GM18507 (cell line): ENCODE measurements at regions not wholly inside any gene's neighbourhood (a gene's known extent, or its start where the extent isn't known, plus 50 kb on each side); places are given as distances from the start of the nearest gene placed in this dataset.

Experiments used
- DNase-seq: peaks from one replicate; pipeline ENCODE4 v3.0.0; 2011; ENCODE audit warnings: low read depth; ENCODE audit not compliant: insufficient read length; ENCODE audit errors: extremely low spot score
- FAIRE-seq: peaks from 2 replicates; lab custom pipeline; 2011; peaks lifted over from hg19 to GRCh38; lab: Jason Lieb, UNC

GRCh38 chr9:90301277-90301653 lies 341.4 kb downstream of the DIRAS2 start:
- no peak for DNase-seq
- no peak for FAIRE-seq

DNA sequence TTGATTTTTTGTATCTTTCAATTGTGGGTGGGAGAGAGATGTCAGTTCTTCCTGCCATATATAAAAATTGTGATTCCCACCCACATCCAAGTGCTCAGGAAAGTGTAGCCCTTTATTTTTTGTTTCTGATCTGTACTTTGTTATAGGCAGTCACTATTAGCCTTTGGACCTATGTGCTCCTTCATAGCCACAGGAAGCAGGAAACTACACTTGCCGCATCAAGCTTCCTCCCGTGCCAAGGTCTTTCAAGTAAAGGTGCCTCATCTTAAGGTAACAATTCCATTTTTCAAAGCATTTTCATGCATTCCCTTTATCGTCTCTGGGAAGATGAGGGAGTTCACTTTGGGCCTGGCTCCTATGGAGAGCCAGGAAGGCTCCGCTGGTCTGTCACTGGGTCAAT lies 339.0 kb downstream of the DIRAS2 start:
- FAIRE-seq (no peak), DNase-seq (no peak)

GRCh38 chr9:90306158-90306557 lies 336.5 kb downstream of the DIRAS2 start:
- DNase-seq (no peak), FAIRE-seq (no peak)

DNA sequence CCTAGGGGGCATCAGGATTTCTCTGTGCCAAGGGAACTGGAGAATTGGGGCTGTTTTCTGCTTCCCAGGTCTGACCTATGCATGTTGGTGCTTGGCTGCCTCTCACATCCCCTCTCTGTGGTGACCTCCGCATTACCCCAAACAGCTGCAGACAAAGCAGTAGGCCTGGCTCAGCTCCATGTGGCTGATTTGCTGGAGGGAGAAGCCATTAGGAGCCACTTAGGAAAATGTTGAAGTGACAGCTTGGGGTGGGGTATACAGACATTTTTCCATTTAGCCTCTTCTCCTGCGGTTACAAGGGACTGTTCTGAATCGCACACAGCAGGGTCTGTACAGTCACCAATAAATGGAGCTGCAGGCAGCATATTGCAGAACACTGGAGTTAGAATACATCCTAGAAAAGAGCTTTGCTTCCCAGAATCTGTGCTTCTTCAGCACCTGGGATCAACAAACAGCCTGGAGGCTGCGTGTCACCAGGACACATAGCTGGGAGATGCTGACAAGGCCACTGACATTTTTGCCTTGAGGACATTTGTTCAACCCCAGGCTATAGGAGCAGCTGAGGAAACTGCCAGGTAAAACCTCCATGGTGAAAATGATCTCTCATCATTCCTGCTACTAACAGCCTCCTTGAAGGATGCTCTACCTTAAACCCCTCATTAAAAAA lies 335.3 kb downstream of the DIRAS2 start:
- DNase-seq, result no peak
- no peak for FAIRE-seq

DNA sequence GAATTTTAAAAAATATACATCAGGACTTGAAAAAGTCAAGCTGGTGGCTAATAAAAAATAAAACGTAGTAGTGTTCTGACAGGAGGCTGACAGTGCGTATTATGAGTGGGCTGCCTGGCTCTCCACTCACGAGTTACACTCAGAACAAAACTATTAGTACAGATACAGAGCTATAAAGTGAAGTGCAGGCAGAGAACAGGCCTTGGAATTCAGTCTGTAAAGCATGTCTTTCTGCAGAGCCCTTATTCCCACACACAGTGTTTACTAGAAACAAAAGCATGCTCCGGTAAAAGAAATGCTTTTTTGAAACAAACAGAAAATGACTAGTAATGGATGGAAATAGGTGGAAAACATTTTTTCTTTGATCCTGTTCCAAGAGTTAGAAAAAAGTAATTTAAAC lies 334.7 kb downstream of the DIRAS2 start:
- no peak for DNase-seq
- FAIRE-seq, result no peak

DNA sequence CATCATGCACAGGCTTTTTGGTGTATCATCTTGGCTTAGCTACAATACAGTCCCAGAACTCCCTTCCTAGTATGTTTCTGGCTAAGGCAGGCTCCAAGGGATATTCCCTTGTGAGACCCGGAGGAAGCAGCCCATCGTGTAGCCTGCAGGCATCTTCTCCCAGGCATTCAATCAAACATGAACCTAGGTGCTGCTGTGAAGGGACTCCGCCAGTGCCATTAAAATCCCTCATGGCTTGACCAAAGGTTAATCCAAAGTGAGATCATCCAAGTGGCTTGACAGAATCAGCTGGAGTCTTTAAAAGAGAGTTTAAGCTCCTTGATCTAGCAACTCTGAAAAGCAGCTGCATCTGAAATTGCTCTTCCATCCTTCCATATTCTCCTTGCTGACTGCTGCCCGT lies 333.9 kb downstream of the DIRAS2 start:
- no peak for FAIRE-seq
- no peak for DNase-seq

DNA sequence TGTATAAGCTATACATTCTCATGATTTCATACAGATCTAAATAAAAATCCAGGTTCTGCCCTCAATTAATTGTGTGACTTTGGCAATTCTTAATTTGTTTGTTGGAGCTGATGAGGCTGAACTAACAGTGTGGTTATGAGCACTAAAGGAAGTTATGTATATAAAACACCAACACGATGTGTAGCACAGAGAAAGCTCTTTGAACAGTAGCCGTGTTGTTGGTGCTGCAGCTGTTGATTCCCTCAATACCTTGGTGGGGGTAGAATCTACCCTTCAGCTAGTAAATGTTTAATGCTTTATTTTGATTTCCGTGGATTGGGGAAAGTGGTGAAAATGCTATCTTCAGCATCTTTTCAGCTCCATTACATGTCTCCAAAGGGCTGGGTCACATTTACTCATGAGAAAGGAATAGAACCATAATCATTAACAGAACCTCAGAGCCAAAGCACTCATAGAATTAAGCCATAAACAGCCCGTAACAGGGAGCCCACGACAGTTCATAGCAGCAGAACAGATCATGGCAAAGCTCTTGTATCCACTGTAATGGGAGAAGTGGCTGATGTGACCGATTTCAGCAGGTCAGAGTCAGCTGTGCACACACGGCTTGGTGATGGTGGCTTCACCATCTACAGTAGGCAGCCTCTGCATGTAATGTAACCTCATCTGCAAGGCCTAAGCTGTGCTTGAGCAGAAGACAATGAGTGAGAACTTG lies 332.7 kb downstream of the DIRAS2 start:
- no peak for FAIRE-seq
- no peak for DNase-seq

GRCh38 chr9:90310521-90310876 lies 332.1 kb downstream of the DIRAS2 start:
- DNase-seq, result no peak
- FAIRE-seq, result no peak

- DNase-seq, result no peak
- FAIRE-seq, result no peak
These were observed 330.8 kb downstream of the DIRAS2 start for GRCh38 chr9:90311811-90312210.

GRCh38 chr9:90322296-90322695 lies 320.3 kb downstream of the DIRAS2 start:
- no peak for DNase-seq
- no peak for FAIRE-seq

GRCh38 chr9:90325913-90326653 lies 316.5 kb downstream of the DIRAS2 start:
- DNase-seq, result no peak
- no peak for FAIRE-seq

DNA sequence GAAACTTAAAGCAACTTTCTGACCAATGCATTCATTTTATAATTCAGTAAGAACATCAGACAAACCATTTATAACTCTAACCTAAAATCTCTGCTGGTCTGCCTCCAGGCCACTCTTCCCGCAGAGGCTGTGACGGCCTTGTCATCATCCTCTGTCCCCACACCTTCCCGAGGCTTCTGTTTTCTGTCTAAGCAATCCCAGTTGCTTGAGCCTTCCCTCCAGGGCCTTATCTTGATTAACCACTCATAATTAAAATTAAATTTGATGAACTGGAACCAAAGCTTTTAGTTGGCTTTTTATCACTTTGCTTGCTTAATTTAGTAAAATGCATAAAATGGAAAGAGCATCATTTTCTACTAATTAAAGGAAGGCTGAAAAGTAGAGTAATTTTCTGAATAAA lies 312.4 kb downstream of the DIRAS2 start:
- DNase-seq (no peak), FAIRE-seq (no peak)

DNA sequence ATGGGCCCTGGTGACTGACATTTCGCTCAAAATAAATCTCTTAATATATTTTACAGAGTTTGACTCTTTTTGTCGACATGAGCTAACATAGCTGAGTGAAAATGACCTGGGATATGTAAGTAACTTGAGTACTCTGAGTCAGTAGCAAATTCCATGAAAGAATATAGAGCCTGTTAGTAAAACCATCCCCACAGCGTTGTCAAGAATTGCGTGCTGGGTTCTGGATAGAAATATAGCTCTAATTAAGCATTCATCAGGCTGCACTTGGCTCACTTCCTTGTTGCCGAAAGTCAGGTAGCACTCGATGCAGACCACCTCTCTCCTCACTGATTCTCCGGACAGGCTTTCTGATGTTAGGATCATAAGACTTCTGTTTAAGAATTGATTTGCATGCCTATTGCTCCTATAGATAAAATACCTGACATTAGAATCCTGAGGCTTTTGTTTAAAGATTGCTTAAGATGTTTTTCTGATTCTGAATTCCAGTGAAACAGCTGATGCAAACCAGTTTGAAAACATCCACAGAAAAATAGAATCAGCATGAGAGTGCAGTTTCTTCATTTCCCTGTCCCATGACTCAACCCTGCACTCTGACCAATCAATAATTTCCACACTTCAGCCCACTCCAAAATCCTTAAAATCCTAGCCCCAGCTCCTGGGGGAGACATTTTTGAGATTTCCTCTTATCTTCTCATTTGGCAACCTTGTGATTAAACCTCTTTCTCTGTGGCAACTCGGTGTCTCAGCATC lies 310.6 kb downstream of the DIRAS2 start:
- FAIRE-seq, result no peak
- DNase-seq, result no peak

DNA sequence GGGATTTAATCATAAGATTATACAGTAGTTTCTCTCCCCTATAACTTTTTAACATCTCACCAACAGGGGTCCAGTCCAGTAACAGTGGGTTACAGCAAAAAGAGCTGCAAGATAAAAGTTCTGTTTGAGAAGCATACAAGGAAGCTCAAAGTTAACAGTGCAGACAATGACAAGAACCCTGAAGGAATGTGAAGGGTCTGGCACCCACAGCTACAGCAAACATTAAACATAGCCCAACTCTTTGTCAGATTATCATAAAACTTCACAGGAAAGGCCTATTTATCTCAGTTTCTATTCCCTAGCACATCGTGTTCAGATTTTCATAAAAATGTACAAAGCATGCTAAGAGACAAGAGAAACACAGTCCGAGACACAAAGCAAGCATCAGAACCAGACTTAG lies 309.4 kb downstream of the DIRAS2 start:
- DNase-seq (no peak), FAIRE-seq (no peak)

- FAIRE-seq (no peak), DNase-seq (no peak)
These were observed 302.2 kb downstream of the DIRAS2 start for GRCh38 chr9:90340421-90340820.

DNA sequence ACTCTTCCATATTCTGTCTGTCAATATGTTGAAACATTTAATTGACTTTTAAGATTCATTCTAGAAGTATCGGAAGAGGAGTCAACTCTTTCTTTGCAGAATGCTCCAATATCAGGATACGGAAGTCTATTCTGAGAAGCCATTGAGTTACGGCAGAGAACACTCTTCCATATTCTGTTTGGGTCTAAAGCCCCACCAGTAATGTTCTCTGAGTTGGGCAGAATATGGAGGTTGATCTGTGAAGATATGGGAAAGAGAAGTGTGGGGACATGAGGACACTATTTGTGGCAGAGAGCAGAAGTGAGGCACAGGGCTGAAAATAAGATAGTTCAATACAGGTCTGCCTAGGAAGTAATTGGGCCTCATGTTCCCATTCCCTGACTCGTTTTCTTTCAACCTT lies 300.0 kb downstream of the DIRAS2 start:
- no peak for DNase-seq
- no peak for FAIRE-seq

DNA sequence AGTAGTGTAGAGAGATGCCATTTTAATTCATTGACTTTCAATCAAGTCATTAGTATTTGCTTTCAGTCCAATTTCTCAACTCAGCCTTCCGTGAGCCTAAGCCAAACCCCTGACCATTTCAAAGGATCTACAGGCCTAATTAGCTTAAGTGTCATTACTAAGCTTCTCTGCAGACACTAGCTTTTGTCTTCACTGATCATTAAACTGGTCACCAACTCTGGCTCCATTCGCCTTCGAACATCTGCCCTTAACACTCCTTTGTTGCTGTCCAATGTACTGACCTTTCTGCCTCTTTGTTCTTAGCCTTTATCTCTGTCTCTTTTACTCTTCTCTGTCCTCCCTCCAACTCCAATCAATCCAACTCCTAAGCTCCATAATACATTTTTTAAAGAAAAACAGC lies 299.3 kb downstream of the DIRAS2 start:
- FAIRE-seq (no peak), DNase-seq (no peak)

DNA sequence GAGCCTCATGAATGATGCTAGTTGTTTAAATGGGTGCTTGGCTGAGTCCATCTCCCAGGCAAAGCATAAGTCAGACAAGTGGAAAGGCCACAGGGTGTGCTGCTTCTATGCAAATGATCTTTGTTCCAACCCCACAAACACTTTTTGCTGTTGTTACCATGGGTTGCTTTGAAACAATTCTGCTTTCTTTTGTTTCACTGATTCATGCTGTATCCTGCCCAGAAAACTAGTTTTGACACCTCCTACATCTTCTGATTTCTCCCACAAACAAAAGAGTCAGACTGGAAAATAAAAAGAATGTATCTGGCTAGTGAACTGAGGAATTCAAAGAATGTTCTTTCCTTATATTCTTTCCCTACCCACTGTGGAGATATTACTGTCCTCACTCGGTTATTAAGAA lies 298.6 kb downstream of the DIRAS2 start:
- DNase-seq, result no peak
- no peak for FAIRE-seq

DNA sequence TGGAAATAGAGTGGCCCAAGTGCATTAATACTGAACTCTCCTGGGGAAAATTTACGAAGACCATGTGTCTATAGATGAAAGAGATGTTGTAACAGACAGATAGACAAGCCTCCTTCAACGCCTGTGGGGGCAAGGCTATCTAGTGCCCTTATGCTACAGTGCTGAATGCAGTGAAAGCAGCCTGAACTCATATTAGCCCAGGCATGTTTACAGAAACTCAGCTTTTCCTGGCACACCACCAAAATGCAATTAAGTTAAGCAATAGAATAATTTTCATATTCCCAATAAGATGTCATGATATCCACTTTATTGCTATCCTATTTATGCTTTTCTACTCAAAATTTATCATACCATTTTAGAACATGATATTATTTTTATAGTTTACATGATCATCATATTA lies 277.0 kb downstream of the DIRAS2 start:
- FAIRE-seq (no peak), DNase-seq (no peak)

- FAIRE-seq, result no peak
These were observed 274.4 kb downstream of the DIRAS2 start for GRCh38 chr9:90368241-90368640.

More at GRCh38 chr9:90368241-90368640, 274.4 kb downstream of the DIRAS2 start:
- DNase-seq, result no peak
